PC-3 (cell line): ENCODE measurements at regions not wholly inside any gene's neighbourhood (a gene's known extent, or its start where the extent isn't known, plus 50 kb on each side); places are given as distances from the start of the nearest gene placed in this dataset.

Source experiments
- ATAC-seq: fragments of 200-7000 bp; cut with Tn5 transposase; 2 replicates; pipeline ENCODE4 v1.9.1; 2020; ENCODE audit warnings: mild to moderate bottlenecking, moderate library complexity
- BruUV-seq: library from RNA; stranded (reverse); fragments of 400-500 nt; replicated peaks from 2 replicates; lab custom pipeline; 2021; lab: Mats Ljungman, UMichigan
- CTCF ChIA-PET: fragments of 300-600 bp; sonication (Branson Sonifier 250); formaldehyde crosslinking; loops from one replicate; lab custom pipeline; 2022; ENCODE audit warnings: antibody characterized with exemption; lab: Charles Lee
- POLR2A ChIA-PET: fragments of 300-600 bp; sonication (Branson Sonifier 250); formaldehyde crosslinking; loops from one replicate; lab custom pipeline; 2022; ENCODE audit warnings: antibody characterized with exemption; ENCODE audit not compliant: unreplicated experiment; lab: Charles Lee
- DNase-seq: peaks from one replicate; pipeline ENCODE4 v3.0.0-alpha.2; 2015
- H2AFZ ChIP-seq: fragments of 300-600 bp; sonication (generic); 2 replicates; pipeline ENCODE4 v1.6.0; 2016; ENCODE audit warnings: antibody characterized with exemption, low read length
- H3F3A ChIP-seq: fragments of 300-600 bp; sonication (generic); one replicate; pipeline ENCODE4 v1.6.0; 2017; ENCODE audit warnings: antibody characterized with exemption, low read length, control low read depth, mild to moderate bottlenecking; ENCODE audit not compliant: unreplicated experiment
- H3K27ac ChIP-seq: fragments of 300-600 bp; sonication (generic); 2 replicates; pipeline ENCODE4 v1.5.1; 2016; ENCODE audit warnings: mild to moderate bottlenecking, low read length
- H3K27me3 ChIP-seq: fragments of 300-600 bp; sonication (generic); 2 replicates; pipeline ENCODE4 v1.6.1; 2016; ENCODE audit warnings: low read length, mixed read lengths
- H3K36me3 ChIP-seq: fragments of 300-600 bp; sonication (generic); 2 replicates; pipeline ENCODE4 v1.6.1; 2016; ENCODE audit warnings: low read depth, mixed run types, low read length, mixed read lengths
- H3K4me1 ChIP-seq: fragments of 300-600 bp; sonication (generic); 2 replicates; pipeline ENCODE4 v1.5.1; 2016; ENCODE audit warnings: low read length; ENCODE audit not compliant: insufficient read depth
- H3K4me2 ChIP-seq: fragments of 300-600 bp; sonication (generic); 2 replicates; pipeline ENCODE4 v1.6.0; 2016; ENCODE audit warnings: low read length
- H3K4me3 ChIP-seq: fragments of 300-600 bp; sonication (generic); 2 replicates; pipeline ENCODE4 v1.5.1; 2016; ENCODE audit warnings: mild to moderate bottlenecking, low read length, mixed read lengths
- H3K79me2 ChIP-seq: fragments of 300-600 bp; sonication (generic); 2 replicates; pipeline ENCODE4 v1.6.1; 2017; ENCODE audit warnings: low read length, mixed read lengths
- H3K9ac ChIP-seq: fragments of 300-600 bp; sonication (generic); 2 replicates; pipeline ENCODE4 v1.6.0; 2016; ENCODE audit warnings: mild to moderate bottlenecking, low read length
- H3K9me2 ChIP-seq: fragments of 300-600 bp; sonication (generic); replicated peaks from 2 replicates; pipeline ENCODE4 v1.6.1; 2016; ENCODE audit warnings: mixed run types, low read length, mixed read lengths
- H3K9me3 ChIP-seq: fragments of 300-600 bp; sonication (generic); 2 replicates; pipeline ENCODE4 v1.6.1; 2016; ENCODE audit warnings: low read length, mixed read lengths
- H4K20me1 ChIP-seq: fragments of 300-600 bp; sonication (generic); 2 replicates; pipeline ENCODE4 v1.6.1; 2016; ENCODE audit warnings: low read length, mixed read lengths
- CTCF ChIP-seq: fragments of 300-600 bp; sonication (generic); conservative IDR thresholded peaks from 2 replicates; pipeline ENCODE4 v1.5.1; 2017; ENCODE audit warnings: antibody characterized with exemption, low read depth, mild to moderate bottlenecking, low read length
- EZH2 ChIP-seq: fragments of 300-600 bp; sonication (generic); IDR thresholded peaks from one replicate; pipeline ENCODE4 v1.6.1; 2017; ENCODE audit warnings: antibody characterized with exemption, mild to moderate bottlenecking, low read length; ENCODE audit not compliant: unreplicated experiment
- EZH2phosphoT487 ChIP-seq: fragments of 300-600 bp; sonication (generic); IDR thresholded peaks from 2 replicates; pipeline ENCODE4 v1.6.1; 2018; ENCODE audit warnings: mild to moderate bottlenecking, antibody characterized with exemption, low read length, borderline replicate concordance
- intact Hi-C: fragments of 100-400 bp; cut with micrococcal nuclease; formaldehyde crosslinking; loops from 2 replicates; pipeline ENCODE4 v1.9.0; 2023

GRCh38 chr11:26093206-26093605 lies 238.7 kb upstream of the ANO3 start:
- Histone ChIP-seq H3K4me2 (no peak overlapping the region), H3K36me3 (no peaks in the 10 kb centered on the region), H3K27ac (no peak overlapping the region), H2AFZ (no peak overlapping the region), H3F3A (no peaks in the 10 kb centered on the region), H3K79me2 (no peaks in the 10 kb centered on the region), H3K4me3 (no peak overlapping the region), H4K20me1 (no peaks in the 10 kb centered on the region), H3K9ac (no peak overlapping the region), H3K9me3 (no peaks in the 10 kb centered on the region), H3K9me2 (no peaks in the 10 kb centered on the region), H3K4me1 (no peaks in the 10 kb centered on the region), H3K27me3 (peaks cover 25% of the 10 kb centered on the region)
- TF ChIP-seq CTCF, result no peak
- no peak for TF ChIP-seq EZH2
- TF ChIP-seq EZH2phosphoT487, result no peak
- ATAC-seq (no peak), DNase-seq (no peak)
- ChIA-PET CTCF (no interaction called here), POLR2A (no interaction called here)
- intact Hi-C loops, result no loop called here
- no TSS peak for BruUV-seq

- no peaks in the 10 kb centered on the region for H3K4me1 ChIP-seq
- H3K4me3 ChIP-seq, result no peak overlapping the region
- no peak overlapping the region for H2AFZ ChIP-seq
- H3K36me3 ChIP-seq, result no peaks in the 10 kb centered on the region
- no peak overlapping the region for H3K9ac ChIP-seq
- no TSS peak for BruUV-seq
- no peak for DNase-seq
- no peaks in the 10 kb centered on the region for H3K9me3 ChIP-seq
- H3K27ac ChIP-seq, result no peak overlapping the region
- H3K4me2 ChIP-seq, result no peak overlapping the region
- H4K20me1 ChIP-seq, result no peaks in the 10 kb centered on the region
- no peaks in the 10 kb centered on the region for H3K9me2 ChIP-seq
- intact Hi-C loops, result no loop called here
- peaks cover 22% of the 10 kb centered on the region; the same call in 1 of the 2 replicates for H3K27me3 ChIP-seq
- no peaks in the 10 kb centered on the region for H3F3A ChIP-seq
- H3K79me2 ChIP-seq, result no peaks in the 10 kb centered on the region
- no peak for ATAC-seq
- TF ChIP-seq EZH2phosphoT487 (no peak), CTCF (no peak), EZH2 (no peak)
- POLR2A ChIA-PET, result no interaction called here
- CTCF ChIA-PET, result no interaction called here
Measured at GRCh38 chr11:26095340-26095739, 236.6 kb upstream of the ANO3 start.

- H3K9me3 ChIP-seq, result no peaks in the 10 kb centered on the region
- H3K79me2 ChIP-seq, result no peaks in the 10 kb centered on the region
- H3K9ac ChIP-seq, result no peak overlapping the region
- no peaks in the 10 kb centered on the region for H3K4me1 ChIP-seq
- H2AFZ ChIP-seq, result no peak overlapping the region
- intact Hi-C loops, result no loop called here
- no peaks in the 10 kb centered on the region for H3K36me3 ChIP-seq
- no peaks in the 10 kb centered on the region for H3K9me2 ChIP-seq
- no peak for ATAC-seq
- H3K4me2 ChIP-seq, result no peak overlapping the region
- no TSS peak for BruUV-seq
- CTCF ChIA-PET, result no interaction called here
- POLR2A ChIA-PET, result no interaction called here
- no peaks in the 10 kb centered on the region for H3F3A ChIP-seq
- no peaks in the 10 kb centered on the region for H4K20me1 ChIP-seq
- DNase-seq, result no peak
- TF ChIP-seq EZH2 (no peak), CTCF (no peak), EZH2phosphoT487 (no peak)
- H3K4me3 ChIP-seq, result no peak overlapping the region
- peaks cover 15% of the 10 kb centered on the region; the same call in 1 of the 2 replicates for H3K27me3 ChIP-seq
- no peak overlapping the region for H3K27ac ChIP-seq
Measured at GRCh38 chr11:26096451-26096850, 235.5 kb upstream of the ANO3 start.
